ENCODE measurements at regions not wholly inside any gene's neighbourhood (a gene's known extent, or its start where the extent isn't known, plus 50 kb on each side); places are given as distances from the start of the nearest gene placed in this dataset.
A peak's percentile ranks its signal among the peaks of the same experiment; 100 is the strongest.
"Not testable (repeated sequence)": the region's sequence is repeated elsewhere in the genome, so short reads cannot be mapped to it uniquely, and the experiment has no call there.

GRCh38 chr14:34062353-34062973 is 111.6 kb upstream of the EGLN3 start:
- no peak for DNase-seq (ENCODE audit: low spot score)

- DNase-seq (ENCODE audit: low spot score), result no peak
Observed at GRCh38 chr14:34060651-34060999, 109.8 kb upstream of the EGLN3 start.

GRCh38 chr14:34059925-34060650 is 109.2 kb upstream of the EGLN3 start:
- peak; percentile 61 for DNase-seq (ENCODE audit: low spot score)

- no peak for DNase-seq (ENCODE audit: low spot score)
Observed at GRCh38 chr14:34059037-34059924, 108.4 kb upstream of the EGLN3 start.

- DNase-seq (ENCODE audit: low spot score), result no peak
Observed at GRCh38 chr14:34058510-34058909, 107.6 kb upstream of the EGLN3 start.

GRCh38 chr14:34056046-34056445 is 105.2 kb upstream of the EGLN3 start:
- no peak for DNase-seq (ENCODE audit: low spot score)

- DNase-seq (ENCODE audit: low spot score), result no peak
Observed at GRCh38 chr14:34055157-34055950, 104.5 kb upstream of the EGLN3 start.

GRCh38 chr14:34053666-34054065 is 102.8 kb upstream of the EGLN3 start:
- DNase-seq (ENCODE audit: low spot score), result no peak

- DNase-seq (ENCODE audit: low spot score), result no peak
Observed at GRCh38 chr14:34052658-34053014, 101.8 kb upstream of the EGLN3 start.

GRCh38 chr14:34051966-34052657 is 101.2 kb upstream of the EGLN3 start:
- no peak for DNase-seq (ENCODE audit: low spot score)

- no peak for DNase-seq (ENCODE audit: low spot score)
Observed at GRCh38 chr14:34050606-34051005, 99.7 kb upstream of the EGLN3 start.

- DNase-seq (ENCODE audit: low spot score), result no peak
Observed at GRCh38 chr14:34049790-34050189, 98.9 kb upstream of the EGLN3 start.

- DNase-seq (ENCODE audit: low spot score), result not testable (repeated sequence)
Observed at GRCh38 chr14:34049187-34049586, 98.3 kb upstream of the EGLN3 start.

GRCh38 chr14:34046799-34047520 is 96.1 kb upstream of the EGLN3 start:
- no peak for DNase-seq (ENCODE audit: low spot score)

- no peak for DNase-seq (ENCODE audit: low spot score)
Observed at GRCh38 chr14:34044666-34045306, 93.9 kb upstream of the EGLN3 start.

GRCh38 chr14:34044373-34044637 is 93.4 kb upstream of the EGLN3 start:
- DNase-seq (ENCODE audit: low spot score), result no peak

GRCh38 chr14:34043627-34044372 is 92.9 kb upstream of the EGLN3 start:
- no peak for DNase-seq (ENCODE audit: low spot score)

GRCh38 chr14:34041220-34041619 is 90.3 kb upstream of the EGLN3 start:
- DNase-seq (ENCODE audit: low spot score), result no peak

- no peak for DNase-seq (ENCODE audit: low spot score)
Observed at GRCh38 chr14:34040766-34041165, 89.9 kb upstream of the EGLN3 start.

Data from hepatic stellate cell (primary cell).